HG03095 (cell line): ENCODE measurements at regions not wholly inside any gene's neighbourhood (a gene's known extent, or its start where the extent isn't known, plus 50 kb on each side); places are given as distances from the start of the nearest gene placed in this dataset.

ENCODE experiments used
- ATAC-seq: cut with Tn5 transposase; IDR thresholded peaks from one replicate; pipeline ENCODE4 v1.9.1; 2021; ENCODE audit warnings: moderate library complexity; ENCODE audit not compliant: unreplicated experiment

- no peak for ATAC-seq
These were observed 205.1 kb upstream of the BMPER start for GRCh38 chr7:33700001-33700899.

DNA sequence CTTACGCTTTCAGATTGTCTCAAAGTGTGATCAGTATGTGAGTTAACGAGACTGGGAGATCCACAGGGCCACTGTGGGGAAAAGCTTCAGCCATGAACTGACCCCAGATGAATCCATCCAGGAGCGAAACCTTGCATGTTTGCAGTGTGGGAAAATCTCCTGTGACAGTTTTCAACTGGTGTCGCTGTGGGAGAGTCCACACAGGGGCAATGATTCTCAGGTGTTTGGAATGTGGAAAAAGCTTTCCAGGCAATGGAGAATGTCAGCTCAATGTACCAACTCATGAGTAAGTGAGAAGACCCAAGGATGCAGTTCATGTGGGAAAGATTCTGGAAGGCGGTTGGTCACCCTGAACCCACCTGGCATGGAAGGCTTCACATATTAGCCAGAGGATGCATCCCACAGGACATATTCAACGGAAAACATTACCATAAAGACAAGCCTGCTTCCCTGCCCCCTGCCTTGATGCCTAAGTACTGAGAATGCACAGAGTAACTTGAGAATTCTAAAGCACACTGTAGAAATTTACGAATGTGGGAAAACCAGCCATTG is 204.1 kb upstream of the BMPER start:
- no peak for ATAC-seq

- ATAC-seq, result no peak
These were observed 203.4 kb upstream of the BMPER start for GRCh38 chr7:33701927-33702326.

- no peak for ATAC-seq
These were observed 202.8 kb upstream of the BMPER start for GRCh38 chr7:33702514-33703054.

- ATAC-seq, result no peak
These were observed 200.0 kb upstream of the BMPER start for GRCh38 chr7:33705333-33705833.

DNA sequence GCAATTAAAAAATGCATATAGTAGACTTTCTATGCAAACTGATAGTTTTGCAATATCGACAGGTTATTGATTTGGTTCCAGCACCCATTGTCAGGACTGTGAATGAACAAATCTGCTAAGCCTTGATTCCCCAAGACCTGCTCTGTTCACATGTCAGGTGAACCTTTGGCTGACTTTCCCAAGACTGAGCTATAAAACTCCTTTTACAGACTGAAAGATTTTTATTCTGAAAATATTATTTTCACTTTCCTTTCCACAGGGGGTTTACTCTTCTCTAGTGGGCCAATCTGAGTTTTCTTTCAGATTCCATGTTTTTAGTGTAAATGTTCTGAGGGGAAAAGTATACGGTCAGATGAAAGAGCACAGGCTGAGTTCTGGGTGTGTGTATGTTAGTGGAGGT is 199.2 kb upstream of the BMPER start:
- ATAC-seq, result no peak

DNA sequence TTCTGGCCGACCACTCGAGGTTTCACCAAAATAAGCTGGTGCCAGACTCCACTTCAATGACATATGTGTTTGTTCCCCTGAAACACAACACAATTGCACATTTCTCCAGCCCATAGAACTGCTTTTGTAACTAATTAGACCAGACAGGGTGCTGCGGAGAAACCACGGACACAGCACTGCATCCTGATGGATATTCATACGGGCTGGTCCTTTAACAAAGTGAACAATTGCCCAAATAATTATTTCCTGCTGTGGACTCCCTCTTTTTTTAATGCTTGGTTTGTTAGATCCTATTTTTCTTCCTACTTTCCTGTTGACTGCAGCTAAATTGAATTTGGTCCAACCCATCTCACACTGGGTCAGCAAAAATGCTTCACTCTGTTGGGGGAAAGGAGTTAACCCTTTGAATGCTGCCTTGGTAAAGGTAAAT is 198.6 kb upstream of the BMPER start:
- ATAC-seq, result no peak

DNA sequence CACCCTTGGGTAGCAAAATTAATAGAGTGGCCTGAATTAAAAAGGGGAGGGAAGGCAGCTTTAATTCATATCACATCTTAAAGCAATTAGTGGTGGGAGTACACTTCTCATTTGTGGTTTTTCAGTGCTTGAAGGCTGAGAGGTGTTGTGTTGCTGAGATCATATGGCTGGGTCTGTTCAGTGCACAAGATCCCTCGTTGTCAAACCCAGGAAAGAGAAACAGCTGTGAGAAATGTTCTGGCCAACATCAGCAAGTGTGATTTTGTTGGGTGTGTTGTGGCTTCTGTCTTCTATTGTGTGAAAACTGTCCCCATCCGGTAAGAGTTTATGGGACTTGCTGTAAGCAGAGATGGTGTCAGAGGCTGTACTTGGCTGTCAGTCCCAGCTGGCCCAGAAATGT is 197.9 kb upstream of the BMPER start:
- ATAC-seq, result no peak

DNA sequence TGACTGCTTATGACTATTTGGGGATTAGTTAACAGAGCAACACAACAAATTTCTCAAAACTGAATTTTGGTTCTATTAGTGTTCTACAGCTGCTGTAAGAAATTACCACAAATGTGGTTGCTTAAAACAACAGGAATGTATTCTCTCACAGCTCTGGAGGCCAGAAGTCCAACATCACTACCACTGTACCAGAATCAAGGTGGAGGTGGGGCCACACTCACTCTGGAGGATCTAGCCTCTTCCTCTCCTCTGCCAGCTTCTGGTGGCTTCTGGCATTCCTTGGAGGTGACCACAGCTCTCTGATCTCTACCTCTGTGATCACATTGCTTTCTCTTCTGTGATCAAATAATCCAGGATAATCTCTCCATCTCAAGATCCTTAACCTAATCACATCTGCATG is 194.7 kb upstream of the BMPER start:
- ATAC-seq, result no peak

- no peak for ATAC-seq
These were observed 193.9 kb upstream of the BMPER start for GRCh38 chr7:33711231-33712019.

DNA sequence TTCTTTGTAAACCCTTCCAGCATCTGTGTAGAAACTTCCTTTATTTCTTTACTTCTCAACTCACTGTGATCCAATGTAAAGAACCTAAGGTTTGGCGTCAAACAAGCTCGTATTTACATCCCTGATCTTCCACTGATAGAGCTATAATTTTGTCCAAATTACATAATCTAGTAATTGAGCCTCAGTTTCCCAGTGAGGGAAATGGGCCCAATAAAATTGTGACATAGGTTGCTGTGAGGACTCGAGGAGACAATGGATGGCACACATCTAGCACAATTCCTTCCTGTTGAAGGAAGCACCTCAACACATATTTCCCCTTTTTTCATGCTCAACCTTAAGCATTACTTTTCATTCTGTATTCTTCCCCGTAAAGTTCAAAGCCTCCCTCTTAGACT is 193.3 kb upstream of the BMPER start:
- no peak for ATAC-seq

DNA sequence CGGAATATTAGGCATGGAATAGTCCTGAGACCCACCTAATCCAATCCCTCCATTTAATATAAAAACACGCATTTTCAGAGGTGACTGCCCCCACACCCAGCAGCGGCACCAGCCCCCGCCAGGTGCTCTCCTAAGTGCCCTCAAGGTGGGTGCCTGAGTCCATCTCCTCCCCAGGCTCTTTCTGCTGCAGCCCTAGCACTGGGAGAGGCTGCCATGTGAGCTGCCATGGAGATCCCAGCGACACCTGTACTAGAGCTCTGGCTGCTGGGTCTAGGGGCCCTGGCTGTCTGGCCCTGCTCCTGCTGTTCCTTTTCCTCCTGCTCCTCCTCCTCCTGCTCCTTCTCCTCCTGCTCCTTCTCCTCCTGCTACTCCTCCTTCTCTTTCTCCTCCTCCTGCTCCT is 191.1 kb upstream of the BMPER start:
- no peak for ATAC-seq

DNA sequence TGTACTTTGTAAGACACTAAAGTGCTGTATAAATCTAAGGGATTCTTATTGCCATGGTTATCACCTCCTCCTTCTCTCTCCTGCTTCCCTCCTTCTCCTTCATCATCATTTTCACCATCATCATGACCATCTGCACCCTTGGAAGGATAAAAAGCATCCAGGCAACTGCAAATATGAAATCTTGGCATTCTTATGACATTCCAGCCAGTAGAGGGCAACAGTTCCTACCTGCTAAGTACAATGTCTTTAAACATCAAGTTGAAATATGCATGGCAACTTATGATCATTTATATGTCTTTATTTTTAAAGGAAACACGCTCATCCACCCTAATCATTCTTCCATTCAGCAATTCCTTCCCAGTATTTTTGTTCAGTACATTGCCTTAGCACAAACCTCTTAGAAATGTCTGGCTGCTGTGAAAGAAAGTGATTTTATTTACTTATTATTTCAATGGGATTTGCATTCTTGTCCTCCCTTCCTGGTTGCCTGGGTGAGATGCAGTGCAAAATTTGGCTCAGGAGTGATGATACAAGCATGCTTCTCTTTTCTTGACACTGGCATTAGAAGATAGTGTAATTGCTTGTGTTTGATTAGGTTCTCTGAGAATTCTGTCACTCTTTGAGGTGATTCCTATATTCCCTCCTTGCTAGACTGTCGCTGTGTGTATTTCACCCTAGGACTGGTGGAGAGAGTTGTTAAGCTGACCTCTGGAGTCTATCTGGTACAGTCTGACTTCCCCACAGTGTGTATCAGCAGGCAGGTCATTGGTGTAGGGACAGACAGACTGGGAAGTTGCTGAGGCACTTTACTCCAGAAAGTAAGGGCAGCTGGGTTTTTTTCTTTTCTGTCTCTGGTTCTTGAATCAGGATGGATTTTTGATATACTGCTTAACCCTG is 188.5 kb upstream of the BMPER start:
- no peak for ATAC-seq

GRCh38 chr7:33719059-33719581 is 186.2 kb upstream of the BMPER start:
- ATAC-seq, result no peak

DNA sequence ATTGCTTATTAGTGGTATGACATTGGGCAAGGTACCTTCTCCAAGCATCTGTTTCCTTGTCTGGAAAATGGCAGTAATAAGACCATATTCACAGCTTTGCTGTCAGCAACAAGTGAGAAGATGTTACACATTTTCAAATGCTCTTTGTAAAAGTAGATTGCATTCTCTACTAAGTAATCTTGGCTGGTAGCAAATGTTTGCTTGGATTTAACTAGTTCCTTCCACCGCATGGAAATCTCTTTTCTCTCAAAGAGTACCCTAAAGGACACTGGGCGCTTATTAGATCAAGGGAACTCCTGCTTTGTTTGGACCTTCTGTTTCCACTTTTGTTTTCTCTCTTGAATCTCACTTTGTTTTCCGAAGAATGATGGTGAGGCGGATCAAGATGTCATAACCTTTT is 185.2 kb upstream of the BMPER start:
- ATAC-seq, result no peak

DNA sequence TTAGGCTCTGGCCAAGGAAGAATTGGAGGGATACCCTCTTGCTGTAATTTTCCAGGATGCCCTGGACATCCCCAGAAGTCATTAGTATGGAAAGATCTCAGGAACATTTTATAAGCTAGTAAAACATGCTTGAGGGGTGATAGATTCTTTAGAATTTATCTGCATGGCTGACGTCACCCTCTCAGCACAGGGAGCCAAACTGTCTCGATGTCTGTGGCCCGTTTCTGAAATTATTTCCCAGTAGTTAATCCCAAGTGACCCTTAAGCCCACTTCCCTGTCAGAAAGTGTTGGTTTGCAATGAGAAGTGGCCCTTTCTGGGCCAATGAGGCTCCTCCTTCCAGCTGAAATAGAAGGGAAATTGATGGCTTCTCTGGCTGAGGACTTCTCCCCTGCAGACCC is 184.5 kb upstream of the BMPER start:
- ATAC-seq, result no peak

DNA sequence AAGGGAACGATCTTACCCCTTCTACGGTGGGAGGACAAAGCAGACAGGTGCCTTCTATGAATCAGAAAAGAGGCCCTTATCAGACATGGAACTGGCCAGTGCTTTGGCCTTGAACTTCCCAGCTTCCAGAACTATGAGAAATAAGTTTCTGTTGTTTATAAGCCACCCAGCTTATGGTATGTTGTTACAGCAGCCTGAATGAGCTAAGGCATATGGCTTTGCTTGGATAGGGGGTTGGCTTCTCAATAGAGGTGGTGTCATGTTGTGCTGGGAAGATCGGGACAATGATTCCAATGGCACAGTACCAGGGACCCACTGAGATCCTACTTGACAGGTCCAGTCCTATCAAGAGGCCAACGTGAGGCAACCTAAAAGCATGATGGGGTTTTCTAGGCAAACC is 183.4 kb upstream of the BMPER start:
- ATAC-seq, result no peak

DNA sequence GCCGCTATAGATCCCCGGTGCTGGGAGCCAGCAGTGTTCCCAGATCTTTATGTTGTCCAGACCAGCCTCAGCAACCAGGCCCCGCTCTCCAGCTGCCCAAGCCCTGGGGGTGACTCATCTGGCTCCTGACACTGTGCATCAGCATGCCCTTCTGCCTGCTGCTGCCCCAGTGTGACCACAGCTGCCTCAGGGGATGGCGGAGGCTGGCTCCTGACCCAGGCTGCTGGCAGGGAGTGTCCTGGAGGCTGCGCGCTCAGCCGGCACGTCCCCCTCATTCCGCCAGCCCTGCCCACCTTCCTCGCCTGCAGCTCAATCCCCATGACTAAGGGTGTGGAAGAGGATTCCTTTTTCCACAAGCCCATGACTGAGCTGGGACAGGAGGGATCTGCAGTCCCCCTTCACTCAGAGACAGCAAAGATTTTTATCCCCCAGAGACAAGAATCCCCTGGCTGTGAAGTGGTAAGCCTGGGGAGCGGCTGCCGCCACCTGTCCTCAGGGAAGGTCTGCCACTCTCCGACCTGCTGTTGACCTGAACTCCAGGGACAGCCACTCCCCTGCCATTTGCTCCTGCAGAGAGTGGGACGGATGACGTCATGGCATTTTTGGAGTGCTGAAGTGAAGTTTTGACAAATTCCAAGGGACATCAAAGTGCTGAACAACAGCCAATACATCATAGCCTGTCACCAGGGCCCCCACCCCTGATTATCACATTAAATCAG is 182.8 kb upstream of the BMPER start:
- ATAC-seq, result no peak

- no peak for ATAC-seq
These were observed 181.1 kb upstream of the BMPER start for GRCh38 chr7:33724201-33724600.
